ENCODE measurements at regions not wholly inside any gene's neighbourhood (a gene's known extent, or its start where the extent isn't known, plus 50 kb on each side); places are given as distances from the start of the nearest gene placed in this dataset.
"Not testable (repeated sequence)": the region's sequence is repeated elsewhere in the genome, so short reads cannot be mapped to it uniquely, and the experiment has no call there.

- H3K27me3 ChIP-seq, result no peaks in the 10 kb centered on the region
- H3K27ac ChIP-seq, result no peak overlapping the region
- no peaks in the 10 kb centered on the region for H3K36me3 ChIP-seq
- peaks cover 0 to 11% (median 0%) of the 10 kb centered on the region in 4 donors for H3K4me1 ChIP-seq
- no peak for DNase-seq
- H3K4me3 ChIP-seq, result no peak overlapping the region
- H3K9me3 ChIP-seq, result no peaks in the 10 kb centered on the region
- TF ChIP-seq CTCF (IDR thresholded peaks at IDR 0.05), result no peak
- no peak for TF ChIP-seq POLR2A (IDR thresholded peaks at IDR 0.05)
These were observed 126.5 kb downstream of the GPCPD1 start for GRCh38 chr20:5484346-5484745.

- DNase-seq, result peak in 1 of 3 donors; percentile 69
- H3K27ac ChIP-seq, result no peak overlapping the region
- H3K27me3 ChIP-seq, result no peaks in the 10 kb centered on the region
- no peak overlapping the region for H3K4me3 ChIP-seq
- peaks cover 0 to 11% (median 0%) of the 10 kb centered on the region in 4 donors for H3K4me1 ChIP-seq
- H3K36me3 ChIP-seq, result no peaks in the 10 kb centered on the region
- TF ChIP-seq POLR2A (IDR thresholded peaks at IDR 0.05), result no peak
- no peak for TF ChIP-seq CTCF (IDR thresholded peaks at IDR 0.05)
- no peaks in the 10 kb centered on the region for H3K9me3 ChIP-seq
These were observed 128.0 kb downstream of the GPCPD1 start for GRCh38 chr20:5482791-5483190.

GRCh38 chr20:5481872-5482271 lies 128.9 kb downstream of the GPCPD1 start:
- Histone ChIP-seq H3K27me3 (no peaks in the 10 kb centered on the region), H3K4me3 (no peak overlapping the region), H3K4me1 (peaks cover 0 to 11% (median 0%) of the 10 kb centered on the region in 4 donors), H3K9me3 (no peaks in the 10 kb centered on the region), H3K36me3 (no peaks in the 10 kb centered on the region), H3K27ac (peak overlapping the region in 2 of 4 donors; percentile 56 to 75)
- no peak for TF ChIP-seq POLR2A (IDR thresholded peaks at IDR 0.05)
- TF ChIP-seq CTCF (IDR thresholded peaks at IDR 0.05), result no peak
- no peak for DNase-seq

GRCh38 chr20:5480824-5481600 lies 129.8 kb downstream of the GPCPD1 start:
- TF ChIP-seq POLR2A (IDR thresholded peaks at IDR 0.05), result no peak
- no peak for TF ChIP-seq CTCF (IDR thresholded peaks at IDR 0.05)
- Histone ChIP-seq H3K4me3 (no peak overlapping the region), H3K27me3 (no peaks in the 10 kb centered on the region), H3K4me1 (peaks cover 0 to 11% (median 0%) of the 10 kb centered on the region in 4 donors), H3K27ac (peak overlapping the region in 2 of 4 donors; percentile 56 to 75), H3K9me3 (no peaks in the 10 kb centered on the region), H3K36me3 (no peaks in the 10 kb centered on the region)
- DNase-seq, result no peak

- no peaks in the 10 kb centered on the region for H3K27me3 ChIP-seq
- no peaks in the 10 kb centered on the region for H3K36me3 ChIP-seq
- TF ChIP-seq POLR2A (IDR thresholded peaks at IDR 0.05) (no peak), CTCF (IDR thresholded peaks at IDR 0.05) (no peak)
- no peak overlapping the region for H3K27ac ChIP-seq
- no peaks in the 10 kb centered on the region for H3K9me3 ChIP-seq
- DNase-seq, result no peak
- no peaks in the 10 kb centered on the region for H3K4me1 ChIP-seq
- H3K4me3 ChIP-seq, result no peak overlapping the region
These were observed 135.9 kb downstream of the GPCPD1 start for GRCh38 chr20:5474646-5475550.

GRCh38 chr20:5471866-5472265 lies 138.9 kb downstream of the GPCPD1 start:
- not testable (repeated sequence) for DNase-seq, H3K36me3 ChIP-seq, H3K4me1 ChIP-seq, H3K27me3 ChIP-seq, H3K27ac ChIP-seq, H3K9me3 ChIP-seq
- H3K4me3 ChIP-seq, result peak overlapping the region in 1 of 4 donors; percentile 31

Measured in Peyer's patch (tissue), 4 donors.